H1 (cell line): ENCODE measurements at regions not wholly inside any gene's neighbourhood (a gene's known extent, or its start where the extent isn't known, plus 50 kb on each side); places are given as distances from the start of the nearest gene placed in this dataset.

Experiments
- CTCF ChIA-PET: fragments of 300-600 bp; sonication (Branson Sonifier 250); formaldehyde crosslinking; loops from one replicate; lab custom pipeline; 2021; ENCODE audit not compliant: partially characterized antibody; lab: Charles Lee
- POLR2A ChIA-PET: fragments of 300-600 bp; sonication (Branson Sonifier 250); formaldehyde crosslinking; loops from one replicate; lab custom pipeline; 2021; ENCODE audit warnings: inconsistent platforms; ENCODE audit not compliant: partially characterized antibody; lab: Charles Lee
- DNase-seq, 2 experiments: peaks; one replicate each; pipeline versions ENCODE4 v3.0.0 to v3.0.0-alpha.2; 2010 to 2022; ENCODE audit warnings: low spot score in 2 of 2, low read depth in 1 of 2, mixed read lengths in 1 of 2
- FAIRE-seq: peaks from 2 replicates; lab custom pipeline; 2011; peaks lifted over from hg19 to GRCh38; lab: Jason Lieb, UNC
- H2AFZ ChIP-seq: 2 replicates; pipeline ENCODE4 v1.8.1; 2012; ENCODE audit warnings: low read length, inconsistent platforms
- H2AK5ac ChIP-seq: 2 replicates; pipeline ENCODE4 v1.6.1; 2013; ENCODE audit warnings: low read depth, low read length
- H2BK120ac ChIP-seq: replicated peaks from 2 replicates; pipeline ENCODE3; 2013; ENCODE audit warnings: low read depth, low read length, inconsistent platforms
- H2BK12ac ChIP-seq: 2 replicates; pipeline ENCODE4 v1.6.1; 2013; ENCODE audit warnings: low read depth, low read length
- H2BK15ac ChIP-seq: 2 replicates; pipeline ENCODE4 v1.6.1; 2013; ENCODE audit warnings: low read length
- H2BK20ac ChIP-seq: 2 replicates; pipeline ENCODE4 v1.6.1; 2013; ENCODE audit warnings: low read length
- H2BK5ac ChIP-seq: 2 replicates; pipeline ENCODE4 v1.6.1; 2013; ENCODE audit warnings: low read depth, low read length
- H3K14ac ChIP-seq: 2 replicates; pipeline ENCODE4 v1.6.1; 2013; ENCODE audit warnings: inconsistent platforms; ENCODE audit not compliant: insufficient read length
- H3K18ac ChIP-seq: 2 replicates; pipeline ENCODE4 v1.6.1; 2013; ENCODE audit warnings: low read length; ENCODE audit errors: extremely low read depth
- H3K23ac ChIP-seq: 2 replicates; pipeline ENCODE4 v1.6.1; 2013; ENCODE audit warnings: inconsistent platforms; ENCODE audit not compliant: insufficient read length
- H3K23me2 ChIP-seq: 2 replicates; pipeline ENCODE4 v1.6.1; 2013; ENCODE audit warnings: low read depth, low read length
- H3K27ac ChIP-seq: 2 replicates; pipeline ENCODE4 v1.6.1; 2011; ENCODE audit warnings: low read depth, low read length, inconsistent platforms
- H3K27me3 ChIP-seq, 4 experiments: replicated peaks in 1 of 4; 1 replicate in 1 of 4; 2 replicates in 3 of 4; pipeline versions ENCODE4 v1.6.1 to v1.8.1; 2011 to 2013; ENCODE audit warnings: low read length in 3 of 4, mild to moderate bottlenecking in 3 of 4, inconsistent platforms in 2 of 4, mixed read lengths in 2 of 4, moderate library complexity in 1 of 4; ENCODE audit not compliant: control insufficient read depth in 3 of 4, insufficient read depth in 3 of 4; ENCODE audit errors: extremely low read depth in 1 of 4
- H3K36me3 ChIP-seq, 4 experiments: 2 replicates each; pipeline versions ENCODE4 v1.6.1 to v1.8.1; 2011 to 2013; ENCODE audit warnings: mild to moderate bottlenecking in 4 of 4, low read length in 3 of 4, moderate library complexity in 2 of 4, control low read depth in 1 of 4, inconsistent platforms in 1 of 4; ENCODE audit not compliant: insufficient read depth in 4 of 4, control insufficient read depth in 2 of 4
- H3K4ac ChIP-seq: replicated peaks from 2 replicates; pipeline ENCODE3; 2013; ENCODE audit warnings: low read length, low read depth, mixed read lengths, inconsistent platforms; ENCODE audit not compliant: insufficient read length
- H3K4me1 ChIP-seq, 4 experiments: replicated peaks in 1 of 4; 1 replicate in 1 of 4; 2 replicates in 3 of 4; pipeline versions ENCODE4 v1.6.1 to v1.8.1; 2011 to 2013; ENCODE audit warnings: low read length in 3 of 4, inconsistent platforms in 2 of 4, mixed read lengths in 1 of 4; ENCODE audit not compliant: insufficient read depth in 4 of 4, control insufficient read depth in 3 of 4
- H3K4me2 ChIP-seq, 2 experiments: 2 replicates each; pipeline versions ENCODE4 v1.6.1 to v1.8.1; 2011 to 2013; ENCODE audit warnings: low read depth in 2 of 2, low read length in 2 of 2, control low read depth in 1 of 2, inconsistent platforms in 1 of 2, mild to moderate bottlenecking in 1 of 2; ENCODE audit not compliant: insufficient read depth in 1 of 2
- H3K4me3 ChIP-seq, 4 experiments: fragments of 200-600, 300-600 bp in 1 of 4; sonication (generic), shearing (Covaris generic), sonication (Bioruptor Twin) in 1 of 4; 2 replicates each; pipeline versions ENCODE4 v1.5.1 to v1.8.1; 2011 to 2016; ENCODE audit warnings: low read length in 4 of 4, low read depth in 3 of 4, control low read depth in 2 of 4, inconsistent platforms in 2 of 4, mild to moderate bottlenecking in 2 of 4, mixed read lengths in 1 of 4, moderate library complexity in 1 of 4; ENCODE audit not compliant: insufficient read depth in 2 of 4; ENCODE audit errors: extremely low read depth in 1 of 4
- H3K56ac ChIP-seq: replicated peaks from 2 replicates; pipeline ENCODE3; 2013; ENCODE audit warnings: low read depth, mild to moderate bottlenecking, mixed read lengths, low read length, inconsistent platforms; ENCODE audit not compliant: insufficient read length
- H3K79me1 ChIP-seq: 2 replicates; pipeline ENCODE4 v1.6.1; 2013; ENCODE audit warnings: low read depth, low read length, control low read depth
- H3K79me2 ChIP-seq, 2 experiments: 2 replicates each; pipeline versions ENCODE4 v1.6.1 to v1.8.1; 2012 to 2013; ENCODE audit warnings: low read length in 2 of 2, mild to moderate bottlenecking in 2 of 2, inconsistent platforms in 1 of 2; ENCODE audit not compliant: insufficient read depth in 2 of 2, control insufficient read depth in 1 of 2
- H3K9ac ChIP-seq, 4 experiments: replicated peaks in 1 of 4; 1 replicate in 1 of 4; 2 replicates in 3 of 4; pipeline versions ENCODE4 v1.6.1 to v1.8.1; 2011 to 2013; ENCODE audit warnings: low read depth in 3 of 4, low read length in 3 of 4, control low read depth in 2 of 4, mild to moderate bottlenecking in 2 of 4, moderate library complexity in 2 of 4, inconsistent platforms in 1 of 4; ENCODE audit errors: extremely low read depth in 1 of 4
- H3K9me3 ChIP-seq, 2 experiments: 2 replicates each; pipeline versions ENCODE4 v1.6.1 to v1.8.1; 2012 to 2013; ENCODE audit warnings: mild to moderate bottlenecking in 2 of 2, moderate library complexity in 2 of 2, control low read depth in 1 of 2, inconsistent platforms in 1 of 2, low read depth in 1 of 2, low read length in 1 of 2, mixed read lengths in 1 of 2; ENCODE audit not compliant: insufficient read depth in 2 of 2
- H4K20me1 ChIP-seq, 2 experiments: replicated peaks in 1 of 2; 2 replicates each; pipeline versions ENCODE3 to v1.8.1; 2011 to 2013; ENCODE audit warnings: inconsistent platforms in 2 of 2, low read length in 2 of 2, mild to moderate bottlenecking in 1 of 2; ENCODE audit not compliant: insufficient read depth in 2 of 2, control insufficient read depth in 1 of 2
- H4K5ac ChIP-seq: 2 replicates; pipeline ENCODE4 v1.6.1; 2013; ENCODE audit warnings: low read length, low read depth, mixed read lengths, inconsistent platforms; ENCODE audit not compliant: insufficient read length
- H4K8ac ChIP-seq: 2 replicates; pipeline ENCODE4 v1.8.0; 2013; ENCODE audit warnings: mild to moderate bottlenecking, moderate library complexity, low read length, inconsistent platforms; ENCODE audit not compliant: insufficient read depth; ENCODE audit errors: extremely low read depth
- H4K91ac ChIP-seq: replicated peaks from 2 replicates; pipeline ENCODE3; 2013; ENCODE audit warnings: low read length, mixed read lengths, inconsistent platforms; ENCODE audit not compliant: insufficient read length
- SRF ChIP-seq: IDR thresholded peaks from 2 replicates; pipeline ENCODE4 v1.6.1; 2011; ENCODE audit warnings: mild to moderate bottlenecking, low read depth, low read length, moderate library complexity
- WGBS, 2 experiments: shearing (Covaris generic) in 1 of 2; methylation state at CpG; one replicate each; pipeline versions ENCODE4 v1.1.6 to v1.1.7; 2013 to 2015; ENCODE audit warnings: low lambda C conversion rate in 2 of 2, mixed read lengths in 2 of 2, inconsistent platforms in 1 of 2, low coverage in 1 of 2, missing lambda C conversion rate in 1 of 2; ENCODE audit not compliant: insufficient replicate concordance in 2 of 2, insufficient coverage in 1 of 2, insufficient read length in 1 of 2; ENCODE audit errors: extremely low coverage in 1 of 2, missing lambda C conversion rate in 1 of 2; 5-methylcytosine and 5-hydroxymethylcytosine counted together
- TF ChIP-seq, protein P1 (sequence below): IDR thresholded peaks from 2 replicates; pipeline ENCODE4 v1.6.1; 2012; ENCODE audit warnings: inconsistent platforms

DNA sequence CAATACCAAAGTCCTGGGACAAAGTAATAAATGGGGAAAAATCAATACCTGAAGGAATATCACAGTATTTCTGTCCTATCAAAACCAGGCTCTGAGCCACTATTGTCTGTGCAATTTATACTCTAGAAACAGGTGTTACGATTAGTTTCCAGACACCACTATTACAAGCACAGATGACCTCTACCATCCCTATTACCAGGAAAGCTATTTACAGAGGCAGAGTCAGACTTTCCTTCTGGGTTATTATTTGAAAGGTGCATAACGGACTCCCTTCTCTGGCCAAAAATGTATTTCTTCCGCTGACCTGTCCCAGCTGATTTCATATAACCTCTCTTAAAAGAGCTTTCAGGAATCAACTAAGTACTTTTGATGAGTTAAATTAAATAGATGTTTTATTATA lies 154.6 kb upstream of the LRRC7 start:
- Histone ChIP-seq H3K4me2 (no peak overlapping the region), H2BK12ac (no peak overlapping the region), H3K56ac (no peak overlapping the region)
- FAIRE-seq: no peak
- no peak for TF ChIP-seq SRF
- TF ChIP-seq, protein P1, sequence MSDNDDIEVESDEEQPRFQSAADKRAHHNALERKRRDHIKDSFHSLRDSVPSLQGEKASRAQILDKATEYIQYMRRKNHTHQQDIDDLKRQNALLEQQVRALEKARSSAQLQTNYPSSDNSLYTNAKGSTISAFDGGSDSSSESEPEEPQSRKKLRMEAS: no peak
- TF ChIP-seq, all 59 proteins: peak for 0
- no peak overlapping the region for H2AFZ ChIP-seq
- no peak overlapping the region for H2BK20ac ChIP-seq
- H3K36me3 ChIP-seq: no peaks in the 10 kb centered on the region
- no peaks in the 10 kb centered on the region for H3K79me1 ChIP-seq
- DNase-seq: no peak
- no peak overlapping the region for H3K14ac ChIP-seq
- no peak overlapping the region for H2BK15ac ChIP-seq
- no peak overlapping the region for H3K4me3 ChIP-seq
- H3K79me2 ChIP-seq: no peaks in the 10 kb centered on the region
- H3K4ac ChIP-seq: no peak overlapping the region
- H3K27me3 ChIP-seq: no peaks in the 10 kb centered on the region
- no peak overlapping the region for H3K27ac ChIP-seq
- H3K9ac ChIP-seq: no peak overlapping the region
- H2AK5ac ChIP-seq: no peak overlapping the region
- H3K18ac ChIP-seq: no peak overlapping the region
- H4K20me1 ChIP-seq: no peaks in the 10 kb centered on the region
- no peaks in the 10 kb centered on the region for H3K9me3 ChIP-seq
- POLR2A ChIA-PET: no interaction called here
- 78% methylated on average over 3 of the region's 3 CpGs; no CpG with 5 or more reads in 1 of the 2 experiments for WGBS, 2 experiments
- H4K91ac ChIP-seq: no peak overlapping the region
- no peak overlapping the region for H4K8ac ChIP-seq
- no peak overlapping the region for H2BK5ac ChIP-seq
- no peak overlapping the region for H2BK120ac ChIP-seq
- H3K23me2 ChIP-seq: no peaks in the 10 kb centered on the region
- H4K5ac ChIP-seq: no peak overlapping the region
- H3K23ac ChIP-seq: no peak overlapping the region
- CTCF ChIA-PET: no interaction called here
- no peaks in the 10 kb centered on the region for H3K4me1 ChIP-seq
